GM03348 (cell line): ENCODE measurements at regions not wholly inside any gene's neighbourhood (a gene's known extent, or its start where the extent isn't known, plus 50 kb on each side); places are given as distances from the start of the nearest gene placed in this dataset.

Experiments
- DNase-seq: peaks from one replicate; pipeline ENCODE4 v3.0.0; 2012; ENCODE audit warnings: low spot score

- DNase-seq, result no peak
These were observed 66.6 kb upstream of the TAF11L2 start for GRCh38 chr5:17431272-17432050.

GRCh38 chr5:17432569-17432968 lies 65.5 kb upstream of the TAF11L2 start:
- no peak for DNase-seq

- no peak for DNase-seq
These were observed 64.6 kb upstream of the TAF11L2 start for GRCh38 chr5:17433406-17433805.

DNA sequence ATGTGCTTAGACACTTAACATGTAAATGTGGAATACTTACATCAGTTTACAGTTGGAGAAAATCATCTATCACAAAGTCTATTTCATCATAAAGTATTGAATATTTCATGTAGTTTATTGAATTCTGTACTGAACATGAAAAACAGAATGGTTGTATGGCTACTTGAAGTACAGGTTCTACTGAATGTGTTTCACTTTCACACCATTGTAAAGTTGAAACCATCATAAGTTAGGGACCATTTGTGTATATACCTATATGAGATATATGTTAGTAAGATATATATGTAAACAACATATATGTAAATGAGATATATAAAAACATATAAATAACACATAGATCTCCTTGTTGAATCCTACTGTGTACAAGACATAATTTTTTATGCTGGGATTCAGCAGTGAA lies 63.0 kb upstream of the TAF11L2 start:
- DNase-seq, result no peak

- DNase-seq, result no peak
These were observed 61.7 kb upstream of the TAF11L2 start for GRCh38 chr5:17436350-17436749.

- DNase-seq, result peak; percentile 14
These were observed 61.2 kb upstream of the TAF11L2 start for GRCh38 chr5:17436761-17437221.

GRCh38 chr5:17438027-17438426 lies 60.0 kb upstream of the TAF11L2 start:
- DNase-seq, result no peak

DNA sequence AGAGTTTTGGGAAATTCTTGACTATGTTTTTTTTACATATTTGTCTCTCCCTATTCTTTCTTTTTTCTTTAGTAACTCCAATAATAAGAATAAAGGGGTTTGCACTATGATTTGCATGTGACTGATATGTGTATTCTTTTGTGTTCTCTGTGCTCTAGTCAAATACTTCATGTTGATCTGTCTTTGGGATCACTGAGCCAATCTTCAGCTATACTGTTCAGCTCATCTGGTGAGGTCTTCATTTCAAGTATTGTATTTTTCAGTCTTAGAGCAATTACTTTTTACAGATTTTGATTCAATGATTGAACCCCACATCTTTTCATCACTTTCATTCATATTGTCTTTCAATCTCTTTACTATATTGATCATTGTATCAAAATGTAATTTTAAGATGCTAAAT lies 58.1 kb upstream of the TAF11L2 start:
- DNase-seq, result no peak

DNA sequence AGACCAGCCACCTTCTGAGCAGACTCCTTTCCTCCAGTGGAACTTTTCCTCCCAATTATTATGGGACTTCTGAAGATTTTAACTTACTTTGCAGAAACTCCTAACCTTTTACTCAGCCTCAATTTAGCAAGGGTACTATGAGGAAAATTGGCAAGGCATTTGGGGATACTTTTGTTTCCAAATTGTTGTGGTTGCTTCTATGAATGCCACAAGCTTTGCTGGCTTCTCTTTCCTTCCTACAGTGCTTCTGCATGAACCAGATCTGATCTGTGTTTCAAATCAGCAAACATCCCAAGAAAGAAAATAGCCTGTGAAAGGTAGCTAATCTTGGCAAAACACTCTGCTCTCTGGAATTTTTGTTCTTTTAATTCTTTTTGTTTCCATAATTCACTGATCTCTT lies 57.3 kb upstream of the TAF11L2 start:
- DNase-seq, result peak; percentile 24

DNA sequence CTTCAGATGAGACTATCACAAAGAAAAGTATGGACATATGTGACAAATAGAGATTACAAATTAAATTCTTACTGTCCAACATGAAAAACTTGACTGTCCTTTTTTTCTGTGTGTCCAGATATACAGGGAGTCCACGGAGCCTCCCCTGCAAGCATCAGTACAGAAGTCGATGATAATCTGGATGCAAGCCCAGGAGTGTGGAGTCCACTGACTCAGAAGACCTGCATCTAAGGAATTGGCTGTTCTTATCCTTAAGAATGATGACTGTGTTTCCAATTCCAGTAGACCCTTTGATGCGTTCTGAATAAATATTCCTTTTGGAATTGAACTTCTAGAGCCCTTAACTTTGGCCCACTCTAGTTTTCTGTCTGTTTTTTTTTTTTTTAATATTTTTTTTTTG lies 56.7 kb upstream of the TAF11L2 start:
- peak; percentile 72 for DNase-seq

DNA sequence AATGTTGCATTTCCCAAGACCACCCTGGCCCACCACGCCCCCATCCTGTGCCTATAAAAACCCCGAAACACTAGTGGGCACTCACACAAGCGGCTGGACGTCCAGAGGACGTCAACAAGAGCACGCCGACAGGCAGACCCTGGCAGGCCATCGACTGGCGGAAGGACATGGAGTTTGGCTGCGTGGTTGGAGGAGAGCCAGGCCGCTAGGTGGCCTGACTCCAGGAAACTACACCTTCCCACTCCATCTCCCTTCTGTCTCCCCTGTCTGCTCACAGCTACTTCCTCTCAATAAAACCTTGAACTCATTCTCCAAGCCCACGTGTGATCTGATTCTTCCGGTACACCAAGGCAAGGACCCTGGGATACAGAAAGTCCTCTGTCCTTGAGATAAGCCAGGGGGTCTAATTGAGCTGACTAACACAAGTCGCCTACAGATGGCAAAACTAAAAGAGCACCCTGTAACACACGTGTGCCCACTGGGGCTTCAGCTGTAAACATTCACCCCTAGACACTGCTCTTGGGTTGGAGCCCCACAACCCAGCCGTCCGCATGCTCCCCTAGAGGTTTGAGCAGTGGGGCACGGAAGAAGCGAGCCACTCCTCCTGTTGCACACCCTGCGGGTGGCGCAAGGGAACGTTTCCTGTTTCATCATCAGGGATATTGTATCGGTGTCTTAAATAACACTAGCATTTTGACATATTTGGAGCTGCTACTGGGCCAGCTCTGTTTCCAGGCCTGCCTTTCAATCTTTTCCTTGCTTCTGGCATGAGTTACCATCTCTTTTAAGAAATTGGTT lies 54.5 kb upstream of the TAF11L2 start:
- no peak for DNase-seq

GRCh38 chr5:17444496-17444895 lies 53.5 kb upstream of the TAF11L2 start:
- no peak for DNase-seq

GRCh38 chr5:17445185-17445584 lies 52.8 kb upstream of the TAF11L2 start:
- no peak for DNase-seq
